Spinal cord (tissue), 9 donors: ENCODE measurements at regions not wholly inside any gene's neighbourhood (a gene's known extent, or its start where the extent isn't known, plus 50 kb on each side); places are given as distances from the start of the nearest gene placed in this dataset.
A peak's percentile ranks its signal among the peaks of the same experiment; 100 is the strongest.

Experiments used
- DNase-seq, 6 donors: peaks; one replicate each; pipeline versions ENCODE4 v3.0.0 to v3.0.0-alpha.2; 2013 to 2015; ENCODE audit warnings: low spot score in 6 of 6, low read depth in 4 of 6
- H3K27ac ChIP-seq: one replicate; pipeline ENCODE4 v1.5.1; 2013; ENCODE audit warnings: low read depth, low read length, control low read depth
- H3K27me3 ChIP-seq: one replicate; pipeline ENCODE4 v1.6.1; 2013; ENCODE audit warnings: low read length; ENCODE audit not compliant: control insufficient read depth, insufficient read depth
- H3K36me3 ChIP-seq: one replicate; pipeline ENCODE4 v1.6.1; 2013; ENCODE audit warnings: low read length; ENCODE audit not compliant: control insufficient read depth, insufficient read depth
- H3K4me1 ChIP-seq: one replicate; pipeline ENCODE4 v1.6.1; 2013; ENCODE audit warnings: low read length; ENCODE audit not compliant: control insufficient read depth, insufficient read depth
- H3K4me3 ChIP-seq: one replicate; pipeline ENCODE4 v1.5.1; 2013; ENCODE audit warnings: low read depth, low read length, control low read depth
- H3K9me3 ChIP-seq: one replicate; pipeline ENCODE4 v1.6.1; 2013; ENCODE audit warnings: low read length; ENCODE audit not compliant: control insufficient read depth, insufficient read depth
- WGBS: methylation state at CpG from one replicate; pipeline ENCODE4 v1.1.5; 2013; ENCODE audit warnings: missing lambda C conversion rate; ENCODE audit not compliant: insufficient coverage; 5-methylcytosine and 5-hydroxymethylcytosine counted together
- donor health status: healthy.

DNA sequence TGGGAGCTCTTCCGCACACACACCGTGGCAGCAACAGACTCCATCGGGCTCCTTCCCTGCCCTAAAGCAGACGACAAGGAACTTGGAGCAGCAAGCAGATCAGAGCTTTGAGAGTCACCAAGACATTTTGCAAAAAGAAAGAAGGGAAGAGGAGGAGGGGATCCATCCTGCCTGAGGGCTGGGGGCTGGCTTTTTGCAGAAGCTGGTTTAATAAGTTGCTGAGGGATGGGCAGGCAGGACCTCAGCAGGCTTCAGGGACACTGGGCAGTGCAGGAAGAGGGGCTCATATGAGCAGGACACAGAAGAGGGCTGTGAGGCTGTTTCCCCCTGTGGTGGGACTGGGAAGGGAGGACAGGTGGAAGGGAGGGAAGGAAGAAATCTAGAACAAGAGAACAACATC lies 133.4 kb upstream of the GSC start:
- WGBS: 100% methylated on average over 1 of the region's 4 CpGs
- Histone ChIP-seq H3K27me3 (no peaks in the 10 kb centered on the region), H3K36me3 (no peaks in the 10 kb centered on the region), H3K9me3 (no peaks in the 10 kb centered on the region), H3K27ac (no peak overlapping the region), H3K4me1 (peaks cover 6% of the 10 kb centered on the region), H3K4me3 (no peak overlapping the region)
- DNase-seq: no peak

DNA sequence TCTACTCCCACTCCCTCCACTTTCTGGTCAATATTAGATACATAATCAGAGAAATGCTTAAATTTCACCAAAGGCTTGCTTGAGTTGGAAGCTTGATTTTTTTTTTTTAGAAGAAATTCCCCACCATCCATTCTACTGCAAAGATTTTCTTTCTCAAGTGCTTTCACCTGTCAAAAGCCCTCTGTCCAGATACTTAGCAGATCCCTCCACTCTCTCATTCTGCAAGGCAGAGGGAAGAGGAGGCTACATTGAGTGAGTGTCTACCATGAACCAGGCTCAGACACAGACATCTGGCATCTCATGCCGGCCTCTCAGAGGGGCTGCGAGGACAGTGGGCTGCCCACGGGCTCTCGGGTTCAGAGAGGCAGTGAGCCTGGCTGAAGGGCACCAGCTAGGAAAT lies 127.6 kb upstream of the GSC start:
- 71% methylated on average over 4 of the region's 4 CpGs for WGBS
- no peaks in the 10 kb centered on the region for H3K4me1 ChIP-seq

DNA sequence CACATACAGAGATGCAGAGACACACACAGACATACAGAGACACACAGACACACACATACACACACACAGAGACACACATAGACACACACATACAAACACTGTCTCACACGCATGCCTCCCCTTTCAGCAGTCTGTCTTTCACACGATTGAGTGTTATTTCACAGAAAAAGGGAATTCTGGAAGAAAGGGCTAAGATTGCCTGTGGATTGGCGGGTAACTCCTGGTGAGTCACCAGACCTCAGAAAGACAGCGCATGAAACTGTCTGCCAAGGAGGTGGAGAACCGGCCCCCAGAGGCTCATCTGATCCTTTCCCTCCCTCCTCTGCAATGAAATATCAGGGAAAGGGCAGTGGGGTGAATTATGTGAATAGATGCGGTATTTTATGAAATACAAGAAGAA lies 127.2 kb upstream of the GSC start:
- Histone ChIP-seq H3K27ac (no peak overlapping the region), H3K4me3 (no peak overlapping the region), H3K36me3 (no peaks in the 10 kb centered on the region), H3K4me1 (no peaks in the 10 kb centered on the region), H3K27me3 (no peaks in the 10 kb centered on the region), H3K9me3 (no peaks in the 10 kb centered on the region)
- peak in 1 of 6 donors; percentile 22 for DNase-seq
- 72% methylated on average over 2 of the region's 6 CpGs for WGBS

More for the DNA sequence above, 127.6 kb upstream of the GSC start:
- no peak overlapping the region for H3K4me3 ChIP-seq
- no peaks in the 10 kb centered on the region for H3K36me3 ChIP-seq
- DNase-seq: no peak
- H3K27ac ChIP-seq: no peak overlapping the region
- H3K9me3 ChIP-seq: no peaks in the 10 kb centered on the region
- H3K27me3 ChIP-seq: no peaks in the 10 kb centered on the region

DNA sequence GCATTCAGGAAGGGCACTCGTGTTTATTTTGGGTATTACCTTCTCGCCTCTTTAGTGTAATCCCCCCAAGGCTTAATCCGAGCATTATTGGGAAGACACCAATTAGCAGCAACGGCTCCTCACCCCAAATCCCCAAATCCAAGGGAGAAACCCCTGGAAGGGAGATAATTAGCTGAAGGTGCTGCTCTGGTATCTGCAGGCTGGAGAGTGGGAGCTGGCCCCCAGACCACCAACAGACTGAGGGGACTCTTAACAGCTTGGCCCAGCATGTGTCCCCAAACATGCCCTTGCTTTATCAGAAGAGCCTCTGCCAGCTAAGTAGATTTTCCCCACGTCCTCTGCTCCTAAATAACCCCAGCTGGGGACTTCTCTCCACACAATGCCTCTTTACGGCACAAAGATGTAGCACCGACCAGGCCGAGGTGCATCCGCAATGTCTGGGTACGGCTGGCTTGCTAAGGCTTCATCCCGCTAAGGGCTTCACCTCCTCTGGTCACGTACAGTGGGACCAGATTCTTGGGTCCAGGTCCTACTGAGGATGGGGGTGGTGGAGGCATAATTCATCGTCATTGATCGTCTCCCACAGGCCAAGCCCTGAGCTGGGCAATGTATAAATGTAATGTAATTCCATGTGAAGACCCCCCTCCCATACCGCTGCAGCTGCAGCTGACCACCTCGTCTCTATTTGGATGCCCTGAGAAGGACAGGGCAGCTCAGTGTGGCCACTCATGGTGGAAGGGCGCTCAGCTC lies 123.7 kb upstream of the GSC start:
- WGBS: 80% methylated on average over 10 of the region's 17 CpGs
- Histone ChIP-seq H3K27ac (no peak overlapping the region), H3K4me1 (peaks cover 2% of the 10 kb centered on the region), H3K4me3 (no peak overlapping the region), H3K36me3 (no peaks in the 10 kb centered on the region), H3K9me3 (no peaks in the 10 kb centered on the region), H3K27me3 (no peaks in the 10 kb centered on the region)
- no peak for DNase-seq

DNA sequence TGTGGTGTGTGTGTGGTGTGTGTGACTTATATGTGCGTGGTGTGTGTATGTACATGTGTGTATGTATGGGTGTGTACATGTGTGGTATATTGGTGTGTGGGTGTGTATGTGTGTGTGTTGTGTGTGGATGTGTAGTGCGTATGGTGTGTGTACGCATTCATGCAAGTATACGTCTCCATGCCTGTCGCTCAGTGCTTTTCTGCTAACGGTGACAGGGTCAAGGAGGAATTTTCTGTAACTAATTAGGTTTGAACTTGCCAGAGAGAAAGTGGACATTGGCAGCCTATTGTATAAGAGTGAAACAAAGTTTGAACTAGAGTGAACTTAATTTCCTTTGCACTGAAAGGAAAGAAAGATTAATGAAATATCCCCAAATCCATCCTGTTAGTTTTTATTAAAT lies 120.9 kb upstream of the GSC start:
- no peak overlapping the region for H3K4me3 ChIP-seq
- no peaks in the 10 kb centered on the region for H3K27me3 ChIP-seq
- 63% methylated on average over 5 of the region's 6 CpGs for WGBS
- no peak for DNase-seq
- peaks cover 13% of the 10 kb centered on the region for H3K4me1 ChIP-seq
- H3K36me3 ChIP-seq: no peaks in the 10 kb centered on the region
- H3K9me3 ChIP-seq: no peaks in the 10 kb centered on the region
- H3K27ac ChIP-seq: no peak overlapping the region

DNA sequence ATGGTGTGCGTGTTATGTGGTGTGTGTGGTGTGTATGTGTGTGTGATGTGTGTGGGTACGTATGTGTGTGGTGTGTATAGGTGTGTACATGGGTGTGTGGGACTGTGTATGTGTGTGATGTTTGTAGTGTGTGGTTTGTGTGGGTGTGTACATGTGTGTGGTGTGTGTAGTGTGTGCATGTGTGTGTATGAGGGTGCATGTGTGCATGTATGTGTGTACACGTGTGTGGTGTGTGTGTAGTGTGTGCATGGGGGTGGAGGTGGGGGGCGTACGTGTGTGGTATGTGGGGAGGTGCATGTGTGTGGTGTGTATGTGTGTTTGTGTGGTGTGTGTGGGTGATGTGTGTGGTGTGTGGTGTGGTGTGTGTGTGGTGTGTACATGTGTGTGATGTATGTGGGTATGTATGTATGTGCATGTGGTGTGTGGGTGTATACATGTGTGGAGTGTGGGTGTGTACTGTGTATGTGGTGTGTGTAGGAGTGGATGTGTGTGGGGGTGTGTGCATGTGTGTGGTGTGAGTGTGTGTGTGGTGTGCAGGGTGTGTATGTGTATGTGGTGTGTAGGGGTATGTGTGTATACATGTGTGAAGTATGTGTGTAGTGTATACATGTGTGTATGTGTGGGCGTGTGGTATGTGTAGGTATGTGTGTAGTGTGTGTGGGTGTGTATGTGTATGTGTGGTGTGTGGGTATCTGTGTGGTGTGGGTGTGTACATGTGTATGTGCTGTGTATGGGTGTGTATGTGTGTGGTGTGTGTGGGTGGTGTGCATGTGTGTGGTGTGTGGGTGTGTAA lies 119.8 kb upstream of the GSC start:
- H3K27ac ChIP-seq: no peak overlapping the region
- WGBS: 93% methylated on average over 6 of the region's 6 CpGs
- DNase-seq: no peak
- no peaks in the 10 kb centered on the region for H3K36me3 ChIP-seq
- no peaks in the 10 kb centered on the region for H3K27me3 ChIP-seq
- H3K9me3 ChIP-seq: no peaks in the 10 kb centered on the region
- H3K4me1 ChIP-seq: peaks cover 13% of the 10 kb centered on the region
- no peak overlapping the region for H3K4me3 ChIP-seq

DNA sequence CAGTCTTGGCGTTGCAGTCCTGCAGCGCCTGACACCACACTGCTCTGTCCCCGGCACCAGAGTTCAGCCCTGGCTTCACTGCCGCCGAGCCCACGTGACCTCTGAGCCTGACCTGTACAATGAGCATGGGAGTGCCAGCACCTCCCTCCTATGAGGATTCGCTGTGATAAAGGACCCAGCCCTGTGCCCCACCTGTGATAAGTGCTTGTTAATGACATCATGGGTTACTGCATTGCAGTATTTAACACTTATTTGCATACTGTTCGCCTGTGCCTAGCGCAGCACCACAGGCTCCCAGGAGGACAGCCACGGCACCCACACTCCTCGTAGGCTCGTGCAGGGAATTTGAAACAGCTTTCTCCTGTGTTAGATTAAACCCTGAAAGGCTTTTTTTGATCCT lies 118.2 kb upstream of the GSC start:
- DNase-seq: no peak
- H3K27me3 ChIP-seq: no peaks in the 10 kb centered on the region
- no peaks in the 10 kb centered on the region for H3K36me3 ChIP-seq
- peaks cover 16% of the 10 kb centered on the region for H3K4me1 ChIP-seq
- 75% methylated on average over 8 of the region's 12 CpGs for WGBS
- H3K4me3 ChIP-seq: no peak overlapping the region
- no peaks in the 10 kb centered on the region for H3K9me3 ChIP-seq
- H3K27ac ChIP-seq: no peak overlapping the region

DNA sequence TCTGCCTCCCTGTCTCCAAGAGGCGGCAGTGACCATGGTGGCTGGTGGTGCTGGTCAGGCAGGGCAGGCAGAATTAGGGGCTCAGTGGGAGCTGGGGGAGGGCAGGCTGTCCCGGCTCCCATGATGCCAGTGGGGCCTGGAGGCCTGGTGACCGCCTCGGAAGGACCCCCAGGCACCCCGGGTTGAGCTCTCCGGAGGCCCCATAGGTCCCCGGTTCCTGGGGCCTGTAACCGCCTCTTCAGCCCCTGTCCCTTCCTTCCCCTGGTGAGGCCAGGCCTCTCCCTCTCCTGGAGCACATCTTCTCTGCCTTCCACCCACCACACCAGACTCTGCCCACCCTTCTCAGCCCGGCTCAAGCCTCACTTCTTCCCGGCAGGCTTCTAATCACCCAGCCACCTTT lies 117.7 kb upstream of the GSC start:
- Histone ChIP-seq H3K36me3 (no peaks in the 10 kb centered on the region), H3K27me3 (no peaks in the 10 kb centered on the region), H3K9me3 (no peaks in the 10 kb centered on the region), H3K27ac (no peak overlapping the region), H3K4me1 (peaks cover 16% of the 10 kb centered on the region), H3K4me3 (no peak overlapping the region)
- 89% methylated on average over 10 of the region's 10 CpGs for WGBS
- DNase-seq: no peak

DNA sequence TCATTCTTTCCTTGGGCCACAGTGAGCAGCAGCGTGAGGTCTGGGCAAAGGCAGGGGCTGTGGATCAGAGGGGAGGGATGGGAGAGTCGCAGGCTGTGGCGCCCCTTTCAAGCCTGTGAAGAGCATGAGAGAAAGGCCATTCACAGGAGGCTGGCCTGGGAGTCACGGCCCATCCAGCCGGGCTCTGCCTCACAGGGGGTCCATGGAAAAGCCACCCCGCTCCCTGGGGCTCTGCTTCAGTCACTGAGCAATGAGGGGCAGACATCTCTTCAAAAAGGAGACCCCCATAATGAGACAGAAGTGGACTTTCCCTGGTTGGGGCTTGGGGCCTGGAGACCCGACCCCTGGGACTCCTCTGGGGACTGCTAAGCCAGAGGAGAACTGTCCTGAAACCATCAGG lies 117.0 kb upstream of the GSC start:
- Histone ChIP-seq H3K36me3 (no peaks in the 10 kb centered on the region), H3K9me3 (no peaks in the 10 kb centered on the region), H3K27me3 (no peaks in the 10 kb centered on the region), H3K4me1 (peaks cover 16% of the 10 kb centered on the region), H3K4me3 (no peak overlapping the region), H3K27ac (no peak overlapping the region)
- 66% methylated on average over 4 of the region's 7 CpGs for WGBS
- DNase-seq: no peak
